Psoas muscle (tissue), 7 donors: ENCODE measurements at regions not wholly inside any gene's neighbourhood (a gene's known extent, or its start where the extent isn't known, plus 50 kb on each side); places are given as distances from the start of the nearest gene placed in this dataset.

Source experiments
- ATAC-seq, 4 donors: fragments of 200-7000 bp; cut with Tn5 transposase; one replicate each; pipeline ENCODE4 v1.9.1; 2020; ENCODE audit warnings: moderate library complexity in 3 of 4, mild to moderate bottlenecking in 2 of 4
- DNase-seq, 2 donors: peaks; one replicate each; pipeline ENCODE4 v3.0.0-alpha.2; 2020
- H3K27ac ChIP-seq: fragments of 200-600 bp; one replicate; pipeline ENCODE4 v1.8.0; 2022
- H3K27me3 ChIP-seq, 3 donors: fragments of 200-600 bp in 1 of 3; one replicate each; pipeline versions ENCODE4 v1.6.1 to v1.8.0; 2013 to 2022; ENCODE audit warnings: low read length in 2 of 3, mild to moderate bottlenecking in 2 of 3, moderate library complexity in 1 of 3; ENCODE audit not compliant: insufficient read depth in 3 of 3
- H3K36me3 ChIP-seq, 2 donors: fragments of 200-600 bp in 1 of 2; one replicate each; pipeline versions ENCODE4 v1.6.1 to v1.8.0; 2013 to 2022; ENCODE audit warnings: low read depth in 1 of 2, mild to moderate bottlenecking in 1 of 2, moderate library complexity in 1 of 2; ENCODE audit not compliant: insufficient read depth in 1 of 2
- H3K4me1 ChIP-seq: fragments of 200-600 bp; one replicate; pipeline ENCODE4 v1.8.0; 2022
- H3K4me3 ChIP-seq: fragments of 200-600 bp; one replicate; pipeline ENCODE4 v1.8.0; 2022; ENCODE audit warnings: mild to moderate bottlenecking
- H3K9me3 ChIP-seq: fragments of 200-600 bp; one replicate; pipeline ENCODE4 v1.8.0; 2022
- WGBS, 3 donors: extraction: QIAGEN DNeasy Blood & Tissue Kit; methylation state at CpG; one replicate each; pipeline versions ENCODE4 v1.1.6 to v1.1.7; 2013; 5-methylcytosine and 5-hydroxymethylcytosine counted together
- intact Hi-C, 2 donors: fragments of 100-400 bp; cut with DNase I; formaldehyde crosslinking; loops; one replicate each; pipeline versions ENCODE4 v1.11.0 to v1.14.2; 2022
- TF ChIP-seq, protein P1 (sequence below): fragments of 200-600 bp; IDR thresholded peaks from one replicate; pipeline ENCODE4 v1.8.0; 2022; ENCODE audit warnings: antibody characterized with exemption
- donor health status: healthy with polysubstance abuse.
- donor health status: DM: no; HTN: no; CAD: no; lungs with moderate emphysema.
- donor health status: Bipolar disorder and iron deficiency.
- donor health status: healthy.
- donor health status: DM: yes; HTN: yes; CAD: no.
- donor health status: DM: no; HTN: no; CAD: no.
- donor health status: DM: yes; HTN: yes; CAD: no.

- no peak for DNase-seq
- ATAC-seq: no peak
- Histone ChIP-seq H3K36me3 (no peaks in the 10 kb centered on the region), H3K27ac (no peak overlapping the region), H3K4me1 (no peaks in the 10 kb centered on the region), H3K9me3 (no peaks in the 10 kb centered on the region), H3K27me3 (no peaks in the 10 kb centered on the region), H3K4me3 (no peak overlapping the region)
- 81 to 82% (median 82%) methylated on average over 2 of the region's 2 CpGs for WGBS, 3 donors
- intact Hi-C loops: no loop called here
- TF ChIP-seq, protein P1, sequence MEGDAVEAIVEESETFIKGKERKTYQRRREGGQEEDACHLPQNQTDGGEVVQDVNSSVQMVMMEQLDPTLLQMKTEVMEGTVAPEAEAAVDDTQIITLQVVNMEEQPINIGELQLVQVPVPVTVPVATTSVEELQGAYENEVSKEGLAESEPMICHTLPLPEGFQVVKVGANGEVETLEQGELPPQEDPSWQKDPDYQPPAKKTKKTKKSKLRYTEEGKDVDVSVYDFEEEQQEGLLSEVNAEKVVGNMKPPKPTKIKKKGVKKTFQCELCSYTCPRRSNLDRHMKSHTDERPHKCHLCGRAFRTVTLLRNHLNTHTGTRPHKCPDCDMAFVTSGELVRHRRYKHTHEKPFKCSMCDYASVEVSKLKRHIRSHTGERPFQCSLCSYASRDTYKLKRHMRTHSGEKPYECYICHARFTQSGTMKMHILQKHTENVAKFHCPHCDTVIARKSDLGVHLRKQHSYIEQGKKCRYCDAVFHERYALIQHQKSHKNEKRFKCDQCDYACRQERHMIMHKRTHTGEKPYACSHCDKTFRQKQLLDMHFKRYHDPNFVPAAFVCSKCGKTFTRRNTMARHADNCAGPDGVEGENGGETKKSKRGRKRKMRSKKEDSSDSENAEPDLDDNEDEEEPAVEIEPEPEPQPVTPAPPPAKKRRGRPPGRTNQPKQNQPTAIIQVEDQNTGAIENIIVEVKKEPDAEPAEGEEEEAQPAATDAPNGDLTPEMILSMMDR: no peak
These were observed 1264.2 kb downstream of the ROBO2 start for GRCh38 chr3:78304115-78304514.

- WGBS, 3 donors: 74 to 86% (median 75%) methylated on average over 2 of the region's 2 CpGs
- no peak for ATAC-seq
- Histone ChIP-seq H3K27ac (no peak overlapping the region), H3K27me3 (no peaks in the 10 kb centered on the region), H3K4me3 (no peak overlapping the region), H3K36me3 (no peaks in the 10 kb centered on the region), H3K9me3 (no peaks in the 10 kb centered on the region), H3K4me1 (no peaks in the 10 kb centered on the region)
- intact Hi-C loops: no loop called here
- DNase-seq: no peak
- TF ChIP-seq, protein P1: no peak
These were observed 1273.0 kb downstream of the ROBO2 start for GRCh38 chr3:78312851-78313250.

DNA sequence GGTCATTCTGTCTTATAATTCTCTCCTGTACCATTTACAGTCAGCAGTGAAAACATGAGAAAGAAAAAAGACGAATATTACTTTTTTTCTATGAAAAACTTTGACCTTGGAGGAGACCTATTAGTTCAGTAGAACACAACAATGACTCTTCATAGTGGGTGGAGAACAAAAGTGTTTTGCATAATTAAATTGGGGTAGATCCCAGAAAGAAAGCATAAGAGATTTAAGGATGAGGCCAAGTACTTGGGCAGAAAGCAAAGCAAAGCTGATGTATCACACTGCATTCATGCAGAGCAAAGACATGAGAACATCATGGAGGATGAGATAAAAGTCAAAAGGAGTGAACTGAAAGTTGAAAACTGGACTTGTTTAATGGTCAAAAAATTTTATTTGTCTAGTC is 1273.4 kb downstream of the ROBO2 start:
- intact Hi-C loops: no loop called here
- ATAC-seq (no peak), DNase-seq (no peak)
- 44 to 92% (median 84%) methylated on average over 1 of the region's 1 CpG for WGBS, 3 donors
- Histone ChIP-seq H3K9me3 (no peaks in the 10 kb centered on the region), H3K36me3 (no peaks in the 10 kb centered on the region), H3K4me1 (no peaks in the 10 kb centered on the region), H3K4me3 (no peak overlapping the region), H3K27me3 (no peaks in the 10 kb centered on the region), H3K27ac (no peak overlapping the region)
- TF ChIP-seq, protein P1: no peak

- H3K4me1 ChIP-seq: no peaks in the 10 kb centered on the region
- DNase-seq: no peak
- no peaks in the 10 kb centered on the region for H3K9me3 ChIP-seq
- H3K27ac ChIP-seq: no peak overlapping the region
- H3K27me3 ChIP-seq: no peaks in the 10 kb centered on the region
- no peaks in the 10 kb centered on the region for H3K36me3 ChIP-seq
- TF ChIP-seq, protein P1: no peak
- intact Hi-C loops: no loop called here
- WGBS, 3 donors: 46 to 48% (median 47%) methylated on average over 2 of the region's 2 CpGs
- H3K4me3 ChIP-seq: no peak overlapping the region
- no peak for ATAC-seq
These were observed 1274.4 kb downstream of the ROBO2 start for GRCh38 chr3:78314327-78314726.

- intact Hi-C loops: no loop called here
- H3K4me3 ChIP-seq: no peak overlapping the region
- DNase-seq: no peak
- no peaks in the 10 kb centered on the region for H3K36me3 ChIP-seq
- 64 to 73% (median 66%) methylated on average over 1 of the region's 1 CpG for WGBS, 3 donors
- no peaks in the 10 kb centered on the region for H3K4me1 ChIP-seq
- H3K27ac ChIP-seq: no peak overlapping the region
- TF ChIP-seq, protein P1: no peak
- ATAC-seq: no peak
- H3K9me3 ChIP-seq: no peaks in the 10 kb centered on the region
- H3K27me3 ChIP-seq: no peaks in the 10 kb centered on the region
These were observed 1277.9 kb downstream of the ROBO2 start for GRCh38 chr3:78317774-78318173.
